SU-DHL-6 (cell line): ENCODE measurements at regions not wholly inside any gene's neighbourhood (a gene's known extent, or its start where the extent isn't known, plus 50 kb on each side); places are given as distances from the start of the nearest gene placed in this dataset.

Experiments used
- H2AFZ ChIP-seq: fragments of 200-600 bp; sonication (generic); 2 replicates; pipeline ENCODE4 v1.6.1; 2014; ENCODE audit warnings: low read depth, mild to moderate bottlenecking, moderate library complexity, mixed read lengths, antibody characterized with exemption, low read length; ENCODE audit not compliant: severe bottlenecking
- H3F3A ChIP-seq: fragments of 200-600 bp; shearing (Covaris generic); 2 replicates; pipeline ENCODE4 v1.6.0; 2016; ENCODE audit warnings: antibody characterized with exemption, mild to moderate bottlenecking; ENCODE audit not compliant: insufficient read depth
- H3K27ac ChIP-seq: fragments of 200-600 bp; sonication (generic); 2 replicates; pipeline ENCODE4 v1.5.1; 2016; ENCODE audit warnings: low read depth, mild to moderate bottlenecking, low read length, moderate library complexity, mixed read lengths
- H3K27me3 ChIP-seq: fragments of 200-600 bp; sonication (generic), shearing (Covaris generic); 2 replicates; pipeline ENCODE4 v1.6.0; 2014; ENCODE audit warnings: mild to moderate bottlenecking, low read length
- H3K36me3 ChIP-seq: fragments of 200-600 bp; sonication (generic); 2 replicates; pipeline ENCODE4 v1.6.1; 2014; ENCODE audit warnings: mild to moderate bottlenecking, low read length, mixed read lengths
- H3K4me2 ChIP-seq: fragments of 300-600, 200-600 bp; shearing (Covaris generic), sonication (generic); 2 replicates; pipeline ENCODE4 v1.6.0; 2014; ENCODE audit warnings: low read length, low read depth, mild to moderate bottlenecking; ENCODE audit not compliant: poor library complexity, severe bottlenecking
- H3K4me3 ChIP-seq: fragments of 200-600 bp; sonication (generic); 2 replicates; pipeline ENCODE4 v1.5.1; 2014; ENCODE audit warnings: antibody characterized with exemption, low read length, mild to moderate bottlenecking, mixed read lengths; ENCODE audit not compliant: insufficient read depth, poor library complexity, severe bottlenecking
- H3K79me2 ChIP-seq: fragments of 200-600 bp; sonication (generic); 2 replicates; pipeline ENCODE4 v1.6.1; 2014; ENCODE audit warnings: mild to moderate bottlenecking, low read length, moderate library complexity; ENCODE audit not compliant: insufficient read depth
- H3K9ac ChIP-seq: fragments of 200-600 bp; sonication (generic); 2 replicates; pipeline ENCODE4 v1.7.0; 2014; ENCODE audit warnings: mild to moderate bottlenecking, low read length
- H3K9me2 ChIP-seq: fragments of 200-600 bp; sonication (generic); replicated peaks from 2 replicates; pipeline ENCODE4 v1.6.1; 2014; ENCODE audit warnings: low read length; ENCODE audit not compliant: insufficient read depth
- H3K9me3 ChIP-seq: fragments of 200-600 bp; sonication (generic); 2 replicates; pipeline ENCODE4 v1.6.1; 2014; ENCODE audit warnings: low read length, mixed read lengths; ENCODE audit not compliant: insufficient read depth
- H4K20me1 ChIP-seq: fragments of 200-600 bp; sonication (generic); 2 replicates; pipeline ENCODE4 v1.6.1; 2014; ENCODE audit warnings: low read depth, mild to moderate bottlenecking, antibody characterized with exemption, low read length, moderate library complexity, mixed read lengths
- CTCF ChIP-seq: fragments of 200-600 bp; sonication (generic); IDR thresholded peaks from one replicate; pipeline ENCODE4 v1.5.1; 2017; ENCODE audit warnings: antibody characterized with exemption, mild to moderate bottlenecking, low read length, moderate library complexity; ENCODE audit not compliant: insufficient read depth, poor library complexity, severe bottlenecking
- EZH2phosphoT487 ChIP-seq: fragments of 200-600 bp; sonication (generic), shearing (Covaris generic); conservative IDR thresholded peaks from 2 replicates; pipeline ENCODE4 v1.6.1; 2018; ENCODE audit warnings: mild to moderate bottlenecking, antibody characterized with exemption, low read length, moderate library complexity, mixed read lengths

- no peak overlapping the region for H3K4me3 ChIP-seq
These were observed 217.6 kb upstream of the FIGN start for GRCh38 chr2:163953390-163953907.

GRCh38 chr2:163951312-163951711 is 215.5 kb upstream of the FIGN start:
- Histone ChIP-seq H3K79me2 (no peaks in the 10 kb centered on the region), H2AFZ (no peak overlapping the region), H3K36me3 (no peaks in the 10 kb centered on the region), H3K9ac (no peak overlapping the region), H3K4me3 (no peak overlapping the region), H3K9me2 (no peaks in the 10 kb centered on the region), H3K9me3 (0 out of 2 replicates have a peak, but pooled peaks cover 5% of the 10 kb centered on the region), H3K27me3 (no peaks in the 10 kb centered on the region), H3K27ac (no peak overlapping the region), H4K20me1 (no peaks in the 10 kb centered on the region), H3F3A (no peaks in the 10 kb centered on the region), H3K4me2 (no peak overlapping the region)
- TF ChIP-seq EZH2phosphoT487, result no peak
- TF ChIP-seq CTCF, result no peak

More at GRCh38 chr2:163953390-163953907, 217.6 kb upstream of the FIGN start:
- TF ChIP-seq CTCF, result no peak
- no peak for TF ChIP-seq EZH2phosphoT487
- Histone ChIP-seq H3K9me3 (0 out of 2 replicates have a peak, but pooled peaks cover 5% of the 10 kb centered on the region), H3F3A (no peaks in the 10 kb centered on the region), H3K9ac (no peak overlapping the region), H3K79me2 (no peaks in the 10 kb centered on the region), H3K36me3 (no peaks in the 10 kb centered on the region), H3K4me2 (no peak overlapping the region), H3K9me2 (no peaks in the 10 kb centered on the region), H3K27ac (no peak overlapping the region), H4K20me1 (no peaks in the 10 kb centered on the region), H3K27me3 (no peaks in the 10 kb centered on the region), H2AFZ (no peak overlapping the region)

GRCh38 chr2:163949693-163950092 is 213.9 kb upstream of the FIGN start:
- no peak overlapping the region for H2AFZ ChIP-seq
- H3K27me3 ChIP-seq, result no peaks in the 10 kb centered on the region
- no peak overlapping the region for H3K4me3 ChIP-seq
- TF ChIP-seq EZH2phosphoT487, result no peak
- H3K79me2 ChIP-seq, result no peaks in the 10 kb centered on the region
- no peaks in the 10 kb centered on the region for H3K36me3 ChIP-seq
- no peak overlapping the region for H3K27ac ChIP-seq
- no peaks in the 10 kb centered on the region for H4K20me1 ChIP-seq
- H3K9me3 ChIP-seq, result 0 out of 2 replicates have a peak, but pooled peaks cover 5% of the 10 kb centered on the region
- H3K4me2 ChIP-seq, result no peak overlapping the region
- H3F3A ChIP-seq, result no peaks in the 10 kb centered on the region
- H3K9ac ChIP-seq, result no peak overlapping the region
- H3K9me2 ChIP-seq, result no peaks in the 10 kb centered on the region

- Histone ChIP-seq H3K4me2 (no peak overlapping the region), H3K79me2 (no peaks in the 10 kb centered on the region), H3K9me2 (no peaks in the 10 kb centered on the region), H3K9ac (no peak overlapping the region), H3K27me3 (no peaks in the 10 kb centered on the region), H3K9me3 (no peaks in the 10 kb centered on the region), H3K36me3 (no peaks in the 10 kb centered on the region), H2AFZ (no peak overlapping the region), H3K27ac (no peak overlapping the region), H4K20me1 (no peaks in the 10 kb centered on the region), H3K4me3 (no peak overlapping the region), H3F3A (no peaks in the 10 kb centered on the region)
- TF ChIP-seq CTCF, result no peak
- TF ChIP-seq EZH2phosphoT487, result no peak
These were observed 208.5 kb upstream of the FIGN start for GRCh38 chr2:163944347-163944737.
